IPS-20b (cell line): ENCODE measurements at regions not wholly inside any gene's neighbourhood (a gene's known extent, or its start where the extent isn't known, plus 50 kb on each side); places are given as distances from the start of the nearest gene placed in this dataset.

ENCODE experiments used
- H3K27ac ChIP-seq: one replicate; pipeline ENCODE4 v1.5.1; 2013; ENCODE audit warnings: low read length
- H3K27me3 ChIP-seq: 2 replicates; pipeline ENCODE4 v1.6.1; 2013; ENCODE audit warnings: mild to moderate bottlenecking, low read length, inconsistent platforms; ENCODE audit not compliant: insufficient read depth
- H3K36me3 ChIP-seq: 2 replicates; pipeline ENCODE4 v1.6.1; 2013; ENCODE audit warnings: low read depth, mild to moderate bottlenecking, inconsistent platforms, low read length, moderate library complexity; ENCODE audit not compliant: insufficient read depth
- H3K4me1 ChIP-seq: 2 replicates; pipeline ENCODE4 v1.6.1; 2013; ENCODE audit warnings: mild to moderate bottlenecking, control low read depth, inconsistent platforms, low read length, moderate library complexity; ENCODE audit not compliant: insufficient read depth
- H3K4me3 ChIP-seq: 2 replicates; pipeline ENCODE4 v1.5.1; 2013; ENCODE audit warnings: mild to moderate bottlenecking, low read length, inconsistent platforms
- H3K9ac ChIP-seq: 2 replicates; pipeline ENCODE4 v1.6.1; 2013; ENCODE audit warnings: low read depth, mild to moderate bottlenecking, inconsistent platforms, low read length, moderate library complexity
- H3K9me3 ChIP-seq: 2 replicates; pipeline ENCODE4 v1.6.1; 2013; ENCODE audit warnings: mild to moderate bottlenecking, low read depth, low read length, inconsistent platforms; ENCODE audit not compliant: insufficient read depth

GRCh38 chr4:32950866-32951265 lies 2230.7 kb downstream of the PCDH7 start:
- Histone ChIP-seq H3K27me3 (no peaks in the 10 kb centered on the region), H3K4me1 (no peaks in the 10 kb centered on the region), H3K27ac (no peak overlapping the region), H3K9ac (no peak overlapping the region), H3K4me3 (no peak overlapping the region), H3K9me3 (no peaks in the 10 kb centered on the region), H3K36me3 (no peaks in the 10 kb centered on the region)

- Histone ChIP-seq H3K27me3 (no peaks in the 10 kb centered on the region), H3K9ac (no peak overlapping the region), H3K4me3 (no peak overlapping the region), H3K36me3 (no peaks in the 10 kb centered on the region), H3K9me3 (no peaks in the 10 kb centered on the region), H3K27ac (no peak overlapping the region), H3K4me1 (no peaks in the 10 kb centered on the region)
Observed at GRCh38 chr4:32958586-32958985, 2238.4 kb downstream of the PCDH7 start.

GRCh38 chr4:32962100-32962499 lies 2241.9 kb downstream of the PCDH7 start:
- H3K9me3 ChIP-seq, result no peaks in the 10 kb centered on the region
- H3K4me1 ChIP-seq, result no peaks in the 10 kb centered on the region
- no peak overlapping the region for H3K9ac ChIP-seq
- no peaks in the 10 kb centered on the region for H3K27me3 ChIP-seq
- no peaks in the 10 kb centered on the region for H3K36me3 ChIP-seq
- H3K4me3 ChIP-seq, result no peak overlapping the region
- no peak overlapping the region for H3K27ac ChIP-seq

- H3K4me3 ChIP-seq, result no peak overlapping the region
- H3K36me3 ChIP-seq, result no peaks in the 10 kb centered on the region
- no peaks in the 10 kb centered on the region for H3K27me3 ChIP-seq
- H3K9me3 ChIP-seq, result no peaks in the 10 kb centered on the region
- H3K27ac ChIP-seq, result no peak overlapping the region
- no peak overlapping the region for H3K9ac ChIP-seq
- H3K4me1 ChIP-seq, result no peaks in the 10 kb centered on the region; the same call in 1 of the 2 replicates
Observed at GRCh38 chr4:32985256-32985655, 2265.1 kb downstream of the PCDH7 start.

- Histone ChIP-seq H3K9ac (no peak overlapping the region), H3K9me3 (no peaks in the 10 kb centered on the region), H3K4me1 (no peaks in the 10 kb centered on the region; the same call in 1 of the 2 replicates), H3K4me3 (no peak overlapping the region), H3K27ac (no peak overlapping the region), H3K27me3 (no peaks in the 10 kb centered on the region), H3K36me3 (no peaks in the 10 kb centered on the region)
Observed at GRCh38 chr4:32986236-32986635, 2266.1 kb downstream of the PCDH7 start.

GRCh38 chr4:32987111-32987510 lies 2266.9 kb downstream of the PCDH7 start:
- no peaks in the 10 kb centered on the region for H3K27me3 ChIP-seq
- H3K4me3 ChIP-seq, result no peak overlapping the region
- no peaks in the 10 kb centered on the region for H3K36me3 ChIP-seq
- H3K27ac ChIP-seq, result no peak overlapping the region
- no peak overlapping the region for H3K9ac ChIP-seq
- no peaks in the 10 kb centered on the region; the same call in 1 of the 2 replicates for H3K4me1 ChIP-seq
- no peaks in the 10 kb centered on the region for H3K9me3 ChIP-seq

- no peak overlapping the region for H3K27ac ChIP-seq
- H3K4me3 ChIP-seq, result no peak overlapping the region
- no peaks in the 10 kb centered on the region for H3K36me3 ChIP-seq
- no peak overlapping the region for H3K9ac ChIP-seq
- no peaks in the 10 kb centered on the region for H3K9me3 ChIP-seq
- H3K27me3 ChIP-seq, result no peaks in the 10 kb centered on the region
- no peaks in the 10 kb centered on the region; the same call in 1 of the 2 replicates for H3K4me1 ChIP-seq
Observed at GRCh38 chr4:32988165-32988811, 2268.1 kb downstream of the PCDH7 start.

GRCh38 chr4:32991663-32992062 lies 2271.5 kb downstream of the PCDH7 start:
- no peak overlapping the region for H3K27ac ChIP-seq
- H3K9ac ChIP-seq, result no peak overlapping the region
- H3K36me3 ChIP-seq, result no peaks in the 10 kb centered on the region
- no peaks in the 10 kb centered on the region for H3K4me1 ChIP-seq
- H3K4me3 ChIP-seq, result no peak overlapping the region
- H3K9me3 ChIP-seq, result no peaks in the 10 kb centered on the region
- no peaks in the 10 kb centered on the region for H3K27me3 ChIP-seq

GRCh38 chr4:32994981-32995881 lies 2275.1 kb downstream of the PCDH7 start:
- H3K9me3 ChIP-seq, result no peaks in the 10 kb centered on the region
- no peak overlapping the region for H3K4me3 ChIP-seq
- no peak overlapping the region for H3K27ac ChIP-seq
- no peak overlapping the region for H3K9ac ChIP-seq
- no peaks in the 10 kb centered on the region for H3K27me3 ChIP-seq
- H3K36me3 ChIP-seq, result no peaks in the 10 kb centered on the region
- H3K4me1 ChIP-seq, result no peaks in the 10 kb centered on the region

- H3K4me1 ChIP-seq, result no peaks in the 10 kb centered on the region
- no peaks in the 10 kb centered on the region for H3K36me3 ChIP-seq
- no peak overlapping the region for H3K4me3 ChIP-seq
- no peaks in the 10 kb centered on the region for H3K27me3 ChIP-seq
- no peaks in the 10 kb centered on the region for H3K9me3 ChIP-seq
- no peak overlapping the region for H3K27ac ChIP-seq
- H3K9ac ChIP-seq, result no peak overlapping the region
Observed at GRCh38 chr4:33013282-33013681, 2293.1 kb downstream of the PCDH7 start.

- no peaks in the 10 kb centered on the region for H3K27me3 ChIP-seq
- no peak overlapping the region for H3K4me3 ChIP-seq
- H3K9ac ChIP-seq, result no peak overlapping the region
- H3K9me3 ChIP-seq, result no peaks in the 10 kb centered on the region
- no peaks in the 10 kb centered on the region for H3K4me1 ChIP-seq
- no peak overlapping the region for H3K27ac ChIP-seq
- no peaks in the 10 kb centered on the region for H3K36me3 ChIP-seq
Observed at GRCh38 chr4:33025236-33025635, 2305.1 kb downstream of the PCDH7 start.

GRCh38 chr4:33029976-33030375 lies 2309.8 kb downstream of the PCDH7 start:
- Histone ChIP-seq H3K9me3 (no peaks in the 10 kb centered on the region), H3K27me3 (no peaks in the 10 kb centered on the region), H3K36me3 (no peaks in the 10 kb centered on the region), H3K27ac (no peak overlapping the region), H3K9ac (no peak overlapping the region), H3K4me1 (no peaks in the 10 kb centered on the region), H3K4me3 (no peak overlapping the region)
